OCI-LY1 (cell line): ENCODE measurements at regions not wholly inside any gene's neighbourhood (a gene's known extent, or its start where the extent isn't known, plus 50 kb on each side); places are given as distances from the start of the nearest gene placed in this dataset.
"Not testable (repeated sequence)": the region's sequence is repeated elsewhere in the genome, so short reads cannot be mapped to it uniquely, and the experiment has no call there.

Experiments used
- EZH2 ChIP-seq: fragments of 200-600 bp; sonication (generic), shearing (Covaris generic); IDR thresholded peaks from 2 replicates; pipeline ENCODE4 v1.8.0; 2017; ENCODE audit warnings: borderline replicate concordance, mixed run types, mild to moderate bottlenecking, antibody characterized with exemption, low read length, moderate library complexity, mixed read lengths
- TF ChIP-seq, protein P1 (sequence below): fragments of 200-600 bp; sonication (generic), shearing (Covaris generic); IDR thresholded peaks from 2 replicates; pipeline ENCODE4 v1.5.1; 2017; ENCODE audit warnings: mild to moderate bottlenecking, antibody characterized with exemption, low read length, moderate library complexity, mixed read lengths

GRCh38 chr7:55673525-55673924, 101.2 kb upstream of the VOPP1 start:
- TF ChIP-seq, protein P1, sequence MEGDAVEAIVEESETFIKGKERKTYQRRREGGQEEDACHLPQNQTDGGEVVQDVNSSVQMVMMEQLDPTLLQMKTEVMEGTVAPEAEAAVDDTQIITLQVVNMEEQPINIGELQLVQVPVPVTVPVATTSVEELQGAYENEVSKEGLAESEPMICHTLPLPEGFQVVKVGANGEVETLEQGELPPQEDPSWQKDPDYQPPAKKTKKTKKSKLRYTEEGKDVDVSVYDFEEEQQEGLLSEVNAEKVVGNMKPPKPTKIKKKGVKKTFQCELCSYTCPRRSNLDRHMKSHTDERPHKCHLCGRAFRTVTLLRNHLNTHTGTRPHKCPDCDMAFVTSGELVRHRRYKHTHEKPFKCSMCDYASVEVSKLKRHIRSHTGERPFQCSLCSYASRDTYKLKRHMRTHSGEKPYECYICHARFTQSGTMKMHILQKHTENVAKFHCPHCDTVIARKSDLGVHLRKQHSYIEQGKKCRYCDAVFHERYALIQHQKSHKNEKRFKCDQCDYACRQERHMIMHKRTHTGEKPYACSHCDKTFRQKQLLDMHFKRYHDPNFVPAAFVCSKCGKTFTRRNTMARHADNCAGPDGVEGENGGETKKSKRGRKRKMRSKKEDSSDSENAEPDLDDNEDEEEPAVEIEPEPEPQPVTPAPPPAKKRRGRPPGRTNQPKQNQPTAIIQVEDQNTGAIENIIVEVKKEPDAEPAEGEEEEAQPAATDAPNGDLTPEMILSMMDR: not testable (repeated sequence)
- TF ChIP-seq EZH2: not testable (repeated sequence)
